HG03097 (cell line): ENCODE measurements at regions not wholly inside any gene's neighbourhood (a gene's known extent, or its start where the extent isn't known, plus 50 kb on each side); places are given as distances from the start of the nearest gene placed in this dataset.

Source experiments
- ATAC-seq: cut with Tn5 transposase; IDR thresholded peaks from one replicate; pipeline ENCODE4 v1.9.1; 2021; ENCODE audit not compliant: unreplicated experiment, low FRiP score

DNA sequence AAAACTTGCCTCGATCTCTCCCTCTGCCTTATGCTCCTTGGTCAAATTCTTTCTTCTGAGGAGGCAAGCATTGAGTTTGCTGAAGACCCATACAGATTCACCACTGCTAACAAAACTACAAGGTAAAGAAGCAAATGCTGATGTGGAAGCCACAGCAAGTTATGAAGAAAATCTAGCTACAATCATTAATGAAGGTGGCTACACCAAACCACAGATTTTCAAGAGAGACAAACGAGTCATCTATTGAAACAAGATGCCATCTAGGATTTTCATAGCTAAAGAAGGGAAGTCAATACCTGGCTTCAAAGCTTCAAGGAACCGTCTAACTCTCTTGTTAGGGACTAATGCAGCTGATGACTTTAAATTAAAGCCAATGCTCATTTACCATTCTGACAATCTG is 203.2 kb downstream of the METTL4 start:
- no peak for ATAC-seq

DNA sequence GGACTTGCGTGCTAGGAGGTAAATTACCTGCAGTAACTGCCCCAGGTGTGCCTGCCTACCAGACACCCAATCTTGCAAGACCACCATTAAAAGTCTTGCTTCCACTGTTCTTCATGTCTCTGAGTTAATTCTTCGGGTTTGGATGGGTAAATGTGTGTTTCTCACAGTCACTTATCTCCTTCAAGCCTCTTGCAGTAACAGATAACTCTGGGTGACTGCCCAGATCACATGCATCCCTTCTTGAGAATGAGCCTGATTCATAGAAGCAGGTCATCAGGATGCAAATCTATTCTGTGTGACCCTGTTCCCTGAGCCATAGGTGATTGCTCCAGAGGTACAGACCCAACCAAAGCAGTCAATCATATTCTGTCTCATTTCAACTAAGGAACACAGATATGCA is 194.6 kb downstream of the METTL4 start:
- no peak for ATAC-seq

DNA sequence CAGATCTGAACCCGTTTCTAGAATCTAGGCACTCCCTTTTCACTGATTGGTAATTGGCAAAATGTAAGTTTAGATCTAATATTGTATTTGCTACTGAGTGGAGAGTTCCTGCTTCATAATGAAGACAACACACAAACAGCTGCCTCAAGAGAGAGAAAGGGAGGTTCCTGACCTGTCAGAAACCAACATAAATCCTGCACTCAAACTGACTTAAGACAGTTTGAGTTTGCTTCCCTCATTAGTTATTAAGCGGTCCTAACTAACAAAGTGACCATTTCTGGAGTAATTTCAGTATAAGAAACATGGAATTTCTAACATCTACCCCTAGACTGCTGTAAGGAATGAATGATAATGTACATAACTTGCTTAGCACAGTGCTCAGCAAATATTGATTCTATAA is 191.2 kb downstream of the METTL4 start:
- no peak for ATAC-seq

DNA sequence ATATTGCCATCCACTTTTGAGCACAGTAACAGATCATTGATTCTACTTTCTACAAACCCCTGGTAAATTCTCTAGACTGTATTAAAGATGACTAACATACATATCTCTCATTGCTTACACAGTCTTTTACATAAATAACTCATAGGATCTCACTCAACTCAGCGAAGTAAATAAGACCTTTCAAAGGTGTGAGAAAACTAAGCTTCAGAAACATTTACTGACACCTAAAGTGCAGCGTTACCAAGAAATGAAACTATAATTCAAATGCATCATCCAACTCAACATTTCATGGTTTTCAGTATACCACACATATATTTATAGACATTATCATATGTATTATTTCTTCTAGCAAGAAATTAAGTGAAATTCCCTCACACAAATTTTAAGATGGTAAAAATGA is 189.8 kb downstream of the METTL4 start:
- no peak for ATAC-seq

DNA sequence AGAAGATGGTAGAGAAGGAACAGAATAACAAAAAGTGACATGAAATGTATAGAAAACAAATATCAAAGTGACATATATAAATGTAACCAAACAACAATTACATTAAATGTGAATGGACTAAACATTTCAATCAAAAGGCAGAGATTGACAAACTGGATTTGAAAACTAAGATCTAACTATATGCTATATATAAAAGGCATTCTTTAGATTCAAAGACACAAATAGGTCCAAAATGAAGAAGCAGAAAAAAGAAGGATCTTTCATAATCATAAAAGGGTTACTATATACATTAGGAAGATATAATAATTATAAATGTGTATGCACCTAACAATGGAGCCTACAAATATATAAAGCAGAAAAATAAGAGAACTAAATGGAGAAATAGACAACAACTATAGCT is 183.7 kb downstream of the METTL4 start:
- ATAC-seq = no peak

DNA sequence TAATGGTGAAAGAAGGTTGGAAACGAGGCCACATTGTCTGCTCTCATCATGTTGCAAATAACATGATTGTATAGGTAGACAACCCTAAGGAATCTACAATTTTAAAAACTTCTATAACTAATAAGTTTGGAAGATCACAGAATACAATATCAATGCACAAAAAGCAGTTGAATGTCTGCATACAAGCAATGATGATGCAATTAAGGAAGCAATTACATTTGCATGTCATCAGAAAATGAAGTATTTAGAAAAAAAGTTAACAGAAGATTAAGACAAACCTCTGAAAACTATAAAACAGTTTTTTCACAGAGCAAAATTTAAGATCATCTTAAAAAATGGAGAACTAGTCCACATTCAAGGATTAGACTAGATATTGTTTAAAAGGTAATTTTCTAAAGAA is 181.1 kb downstream of the METTL4 start:
- no peak for ATAC-seq

DNA sequence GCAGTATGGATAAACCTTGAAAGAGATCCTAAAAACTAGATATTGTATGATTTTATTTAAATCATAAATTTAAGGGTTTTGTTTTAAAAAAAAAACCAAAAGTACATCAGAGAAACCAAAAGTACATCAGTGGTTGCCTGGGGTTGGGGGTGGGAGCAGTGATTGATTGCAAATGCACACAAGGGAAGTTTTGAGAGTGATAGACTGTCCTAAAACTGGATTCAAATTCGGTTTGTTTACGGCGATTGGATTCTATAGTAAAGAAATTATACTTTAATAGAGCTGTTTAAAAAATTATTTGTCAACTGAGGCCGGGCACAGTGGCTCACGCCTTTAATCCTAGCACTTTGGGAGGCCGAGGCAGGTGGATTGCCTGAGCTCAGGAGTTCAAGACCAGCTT is 179.8 kb downstream of the METTL4 start:
- ATAC-seq = no peak

DNA sequence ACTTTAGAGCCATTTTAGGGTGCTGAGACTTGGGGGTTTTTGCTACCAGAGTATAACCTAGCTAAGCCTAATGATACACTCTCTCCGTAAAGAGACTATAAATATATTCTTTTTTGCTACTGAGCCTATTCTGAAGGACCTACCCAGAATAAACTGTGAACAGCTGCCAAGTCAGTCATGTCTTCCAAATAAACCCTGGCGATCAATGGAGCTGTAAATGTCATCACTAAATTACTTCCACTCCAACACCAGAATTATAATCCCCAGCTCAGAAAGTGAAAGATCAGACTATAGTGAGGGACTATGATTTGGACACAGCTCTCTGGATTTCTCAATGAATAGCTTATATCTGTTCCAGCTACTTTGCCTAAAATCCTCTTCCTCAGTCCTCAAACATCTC is 178.9 kb downstream of the METTL4 start:
- ATAC-seq = no peak

DNA sequence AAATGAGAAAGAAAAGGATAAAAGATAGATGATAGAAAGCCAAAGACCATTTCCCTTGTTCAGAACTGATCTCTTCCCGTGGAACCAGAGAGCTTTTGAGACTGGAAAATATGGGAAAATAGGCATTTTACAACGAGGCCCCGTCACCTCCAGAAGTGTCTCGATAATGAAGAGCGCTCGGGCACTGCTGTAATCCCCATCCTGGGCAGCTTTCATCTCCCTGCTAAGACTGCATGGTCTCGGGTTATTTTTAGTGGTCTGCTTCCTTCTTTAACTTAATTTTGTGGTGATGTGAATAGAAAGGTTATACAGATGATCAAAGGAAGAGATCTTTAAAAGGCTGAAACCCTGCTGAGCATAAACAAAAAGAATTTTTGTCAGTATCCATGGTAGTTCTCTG is 176.6 kb downstream of the METTL4 start:
- ATAC-seq = no peak

DNA sequence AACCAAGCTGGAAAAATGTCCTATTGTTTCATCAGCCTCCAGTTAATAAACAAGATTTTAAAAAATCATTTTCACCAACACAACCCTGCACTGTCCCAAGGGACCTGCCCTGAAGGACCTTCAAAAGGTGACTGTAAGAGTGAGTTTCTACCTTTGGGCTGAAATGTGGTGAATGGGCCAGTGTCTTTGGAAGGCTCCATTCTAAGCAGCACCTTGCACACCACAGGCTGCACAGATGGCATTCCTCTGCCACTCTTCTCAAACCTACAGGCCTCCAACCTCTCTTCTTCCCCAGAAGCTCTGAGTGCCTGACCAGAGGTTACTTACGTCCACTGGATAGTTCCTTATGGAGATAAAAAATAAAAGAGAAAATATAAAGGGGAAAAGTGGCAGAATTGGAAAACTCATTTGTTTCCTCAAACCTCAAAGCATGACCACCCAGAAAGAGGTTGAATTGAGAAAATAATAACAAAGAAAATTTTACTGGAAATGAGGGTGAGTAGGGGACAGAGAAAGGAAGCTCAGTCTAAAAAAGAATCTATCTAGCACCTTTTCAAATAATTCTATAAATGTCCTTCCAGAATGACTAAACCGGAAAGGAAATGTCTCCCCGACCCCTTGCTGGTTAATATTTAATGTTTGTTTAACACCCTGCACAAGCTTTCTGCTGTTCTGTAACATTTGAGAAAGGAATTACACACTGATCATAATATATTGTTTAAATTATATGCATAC is 175.7 kb downstream of the METTL4 start:
- ATAC-seq = peak; percentile 79

DNA sequence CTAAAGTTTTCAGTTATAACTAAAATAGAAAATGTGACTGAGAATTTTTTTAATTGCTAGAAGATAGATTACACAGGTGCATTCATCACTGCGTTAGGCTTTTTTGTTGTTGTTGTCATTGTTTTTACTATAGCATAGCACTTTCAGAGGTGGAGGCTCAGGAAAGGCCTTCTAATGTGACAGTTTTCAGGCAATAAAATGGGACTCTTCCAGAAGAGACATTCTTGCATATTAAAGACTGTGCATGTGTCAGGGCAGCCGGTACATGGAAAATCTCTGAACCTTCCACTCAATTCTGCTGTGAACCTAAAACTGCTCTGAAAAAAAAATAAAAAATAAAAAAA is 175.2 kb downstream of the METTL4 start:
- peak; percentile 24 for ATAC-seq

DNA sequence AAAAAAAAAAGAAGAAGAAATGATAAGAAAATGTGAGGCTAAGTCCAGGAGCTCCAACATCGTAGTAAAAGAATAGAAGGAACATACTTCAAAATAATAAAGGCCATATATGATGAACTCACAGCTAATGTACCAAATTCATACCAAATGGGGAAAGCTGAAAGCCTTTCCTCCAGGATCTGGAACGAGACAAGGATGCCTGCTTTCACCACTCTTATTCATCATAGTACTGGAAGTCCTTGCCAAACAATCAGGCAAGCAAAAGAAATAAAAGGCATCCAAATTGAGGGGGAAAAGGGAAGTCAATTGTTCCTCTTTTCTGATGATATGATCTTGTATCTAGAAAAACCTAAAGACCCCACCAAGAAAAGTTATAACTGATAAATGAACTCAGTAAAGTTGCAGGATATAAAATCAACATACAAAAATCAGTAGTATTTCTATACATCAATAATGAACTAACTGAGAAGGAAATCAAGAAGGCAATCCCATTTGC is 170.6 kb downstream of the METTL4 start:
- ATAC-seq = no peak

DNA sequence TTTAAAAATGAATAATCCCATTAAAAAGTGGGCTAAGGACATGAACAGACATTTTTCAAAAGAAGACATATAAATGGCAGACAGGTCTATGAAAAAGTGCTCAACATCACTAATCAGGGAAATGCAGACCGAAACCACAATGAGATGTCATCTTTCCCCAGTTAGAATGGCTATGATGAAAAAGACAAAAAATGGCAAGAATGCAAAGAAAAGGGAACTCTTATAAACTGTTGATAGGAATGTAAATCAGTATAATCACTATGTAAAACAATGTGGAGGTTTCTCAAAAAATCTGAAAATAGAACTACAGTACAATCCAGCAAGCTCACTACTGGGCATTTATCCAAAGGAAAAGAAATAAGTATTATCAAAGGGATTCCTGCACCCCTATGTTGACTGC is 169.2 kb downstream of the METTL4 start:
- ATAC-seq = no peak

DNA sequence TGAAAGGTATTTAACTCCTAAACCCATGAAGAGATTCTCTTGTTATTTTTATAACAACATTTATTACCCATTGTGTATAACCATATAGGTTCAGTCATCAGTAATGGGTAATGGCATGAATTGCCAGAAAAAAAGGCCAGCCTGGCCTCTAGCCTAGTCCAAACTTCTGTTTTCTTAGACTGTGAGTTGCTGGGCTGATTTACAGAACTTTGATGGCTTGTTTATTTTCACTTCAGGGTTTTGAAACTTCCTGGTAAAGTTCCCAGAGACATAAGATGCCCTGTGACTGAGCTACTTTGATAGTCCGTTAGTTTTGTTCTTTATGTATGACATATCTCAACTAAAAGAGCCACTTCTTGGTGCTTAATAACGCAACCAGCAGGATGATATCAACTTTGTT is 164.8 kb downstream of the METTL4 start:
- no peak for ATAC-seq

DNA sequence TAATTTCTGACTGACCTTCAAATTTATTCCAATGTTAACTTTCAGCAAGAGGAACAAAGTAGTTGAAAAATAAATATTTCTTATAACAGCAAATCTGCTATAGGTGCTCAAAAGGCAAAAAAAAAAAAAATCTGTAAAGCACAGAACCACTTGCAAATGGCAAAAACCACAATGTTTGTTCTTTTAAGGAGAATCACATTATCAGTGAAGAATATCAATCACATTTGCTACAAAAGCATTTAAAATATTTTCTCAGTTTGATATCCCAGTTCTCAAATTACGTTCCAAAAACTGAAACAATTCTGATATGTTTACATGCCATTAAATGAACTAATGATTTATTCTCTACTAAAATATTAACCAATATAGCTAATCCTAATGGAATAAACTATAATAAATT is 163.3 kb downstream of the METTL4 start:
- no peak for ATAC-seq

DNA sequence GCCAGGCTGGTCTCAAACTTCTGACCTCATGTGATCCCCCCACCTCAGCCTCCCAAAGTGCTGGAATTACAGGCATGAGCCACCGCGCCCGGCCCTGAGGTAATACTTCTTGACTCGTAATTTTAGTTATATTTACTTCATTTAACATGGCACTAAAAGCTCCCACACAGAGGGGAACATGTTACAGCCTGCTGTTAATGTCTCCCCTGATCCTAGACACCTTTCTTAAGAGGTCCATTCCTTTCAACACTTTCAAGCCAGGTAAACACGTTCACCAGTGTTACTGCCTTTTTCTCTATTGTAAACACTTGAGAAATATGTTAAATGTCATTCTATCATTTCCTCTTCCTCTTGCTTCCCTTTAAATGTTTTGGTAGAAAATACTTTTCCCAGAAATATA is 161.4 kb downstream of the METTL4 start:
- ATAC-seq = no peak

DNA sequence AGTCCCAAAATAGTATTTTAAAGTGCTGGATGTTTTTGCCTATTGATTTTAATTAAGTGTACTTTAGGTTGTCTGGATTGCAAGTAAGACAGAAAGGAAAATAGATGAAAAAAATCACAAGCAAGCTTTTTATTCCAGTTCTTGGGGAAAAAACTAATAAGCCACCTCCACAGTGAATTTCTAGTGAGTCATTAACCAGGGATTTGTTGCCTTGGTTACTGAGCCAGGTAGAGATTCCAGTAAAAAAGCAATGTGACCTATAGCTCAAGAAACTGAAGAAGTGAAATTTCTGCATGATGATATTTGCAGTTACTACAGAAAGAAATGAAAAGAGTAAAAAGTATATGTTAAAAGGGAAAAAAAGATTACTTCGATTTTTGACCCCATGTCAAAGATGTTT is 160.6 kb downstream of the METTL4 start:
- ATAC-seq = no peak

DNA sequence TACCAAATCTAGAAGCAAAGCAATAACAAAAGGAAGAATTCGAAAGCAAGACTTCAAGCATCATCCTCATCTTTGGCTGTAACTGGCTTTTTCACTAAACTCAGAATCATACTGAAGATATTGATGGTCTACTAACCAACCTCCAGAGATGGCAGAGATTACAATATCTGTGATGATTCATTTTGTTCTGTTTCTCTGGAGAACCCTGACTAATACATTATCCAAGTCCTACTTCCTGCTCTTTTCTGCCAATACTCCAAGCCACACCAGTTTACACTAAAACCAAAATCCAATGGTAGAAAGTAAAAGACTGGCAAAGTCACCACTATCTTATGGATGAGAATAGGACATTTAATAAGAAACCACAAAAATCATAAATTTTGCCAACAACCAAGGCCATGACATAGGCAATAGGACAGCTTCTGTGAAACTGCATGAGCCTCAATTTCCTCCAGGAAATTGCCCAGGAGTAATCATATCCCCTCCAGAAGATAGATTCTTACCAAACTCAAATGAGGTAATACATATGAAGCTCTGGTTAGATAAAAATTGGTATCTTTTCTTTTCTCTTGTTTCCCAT is 159.8 kb downstream of the METTL4 start:
- no peak for ATAC-seq

DNA sequence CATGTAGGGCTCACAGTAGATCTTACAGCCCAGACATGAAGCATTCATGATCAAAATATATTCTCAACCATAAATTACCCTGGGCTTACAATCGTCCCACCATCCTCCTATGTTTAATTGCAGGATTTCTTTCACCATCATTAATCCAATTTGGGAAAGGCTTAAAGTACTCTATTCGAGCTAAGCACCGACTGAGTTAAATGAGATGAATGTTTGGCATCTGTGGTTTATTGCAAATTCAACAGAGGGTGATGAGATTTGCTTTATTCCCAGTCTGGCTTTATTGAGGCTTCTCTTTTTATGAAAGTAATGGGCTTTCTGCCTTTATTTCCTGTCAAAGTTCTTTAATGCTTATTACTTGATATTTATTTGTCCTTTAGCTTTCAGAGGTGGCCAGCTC is 159.0 kb downstream of the METTL4 start:
- ATAC-seq = no peak

DNA sequence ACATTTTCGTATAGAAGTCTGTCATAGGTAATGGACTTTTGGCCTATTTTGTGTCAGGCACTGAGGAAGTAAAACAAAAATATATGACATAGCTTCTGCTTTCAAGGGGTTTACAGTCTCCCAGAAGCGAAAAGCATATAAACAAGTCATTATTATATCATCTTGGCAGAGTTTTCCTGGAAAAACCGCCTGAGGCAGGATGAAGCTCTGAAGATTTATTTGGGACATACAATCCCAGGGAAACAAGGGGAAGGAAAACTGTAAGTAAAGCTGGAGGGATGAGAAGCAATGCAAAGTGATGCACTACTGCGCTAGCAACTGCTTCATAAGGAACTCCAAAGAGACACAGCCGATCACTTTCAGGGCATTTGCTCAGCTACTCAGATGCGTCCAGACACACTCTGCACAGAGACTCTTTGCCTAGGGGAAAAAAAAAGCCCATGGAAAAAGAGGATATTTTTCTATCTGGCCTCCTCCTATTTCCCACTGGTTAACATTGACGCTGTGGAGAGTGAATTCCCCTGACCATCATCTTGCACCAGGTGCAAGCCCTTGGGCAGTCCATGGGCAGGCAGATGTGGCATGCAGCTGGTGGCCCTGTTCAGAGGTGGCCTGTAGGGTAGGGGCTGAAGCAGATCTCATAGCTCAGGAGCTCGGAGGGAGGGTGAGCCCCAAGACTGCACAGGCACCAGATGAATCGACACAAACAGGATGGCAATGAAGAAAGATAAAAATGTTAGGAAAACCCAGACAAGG is 158.1 kb downstream of the METTL4 start:
- no peak for ATAC-seq

DNA sequence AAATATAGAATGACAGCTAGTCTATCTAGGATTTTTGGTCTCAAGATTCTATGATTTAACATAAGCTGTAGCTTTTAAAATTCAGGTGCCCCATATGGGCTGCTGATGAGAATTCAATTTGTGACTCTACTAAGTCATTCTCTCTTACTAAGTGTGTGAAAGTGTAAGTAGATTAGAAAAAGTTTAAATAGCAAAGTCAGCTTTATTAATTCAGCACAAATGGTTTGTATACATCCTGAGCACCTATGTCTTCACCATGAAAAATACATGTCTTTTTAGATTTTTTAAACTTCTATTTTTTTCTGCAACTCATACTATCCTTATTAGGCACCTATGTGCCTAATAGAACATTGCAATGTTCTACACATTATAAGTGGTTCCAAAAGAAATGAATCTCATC is 157.1 kb downstream of the METTL4 start:
- no peak for ATAC-seq

DNA sequence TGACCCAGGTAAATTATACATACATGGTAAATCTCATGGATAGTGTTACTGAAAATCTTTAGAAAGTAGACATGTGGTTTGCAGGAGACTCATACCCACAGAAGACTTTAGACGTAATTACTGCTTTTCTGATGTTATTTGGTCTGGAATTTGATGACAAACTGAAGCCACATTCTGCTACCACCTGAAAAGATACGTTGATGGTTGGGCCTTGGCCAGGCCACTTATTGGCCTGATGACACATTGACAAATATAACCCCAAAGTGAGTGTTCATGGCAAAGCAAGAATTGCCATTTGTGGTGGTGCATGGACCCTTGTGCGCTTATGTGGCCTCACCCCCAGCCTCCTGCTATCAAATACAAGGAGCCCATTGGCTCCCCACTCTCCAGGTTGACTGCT is 155.6 kb downstream of the METTL4 start:
- no peak for ATAC-seq
